Cardiac muscle cell (in vitro differentiated cells and primary cell): ENCODE measurements at regions not wholly inside any gene's neighbourhood (a gene's known extent, or its start where the extent isn't known, plus 50 kb on each side); places are given as distances from the start of the nearest gene placed in this dataset.

Experiments
- DNase-seq, 2 donors: peaks; one replicate each; pipeline versions ENCODE4 v3.0.0 to v3.0.0-alpha.2; 2010 to 2017; ENCODE audit warnings: low read depth in 1 of 2, low spot score in 1 of 2
- H3K27ac ChIP-seq: fragments of 200-600 bp; sonication (generic); 2 replicates; pipeline ENCODE4 v1.5.1; 2016
- H3K27me3 ChIP-seq: fragments of 200-600 bp; sonication (generic); 2 replicates; pipeline ENCODE4 v1.6.0; 2016; ENCODE audit warnings: control low read depth
- H3K36me3 ChIP-seq: fragments of 200-600 bp; sonication (generic); 2 replicates; pipeline ENCODE4 v1.5.1; 2016; ENCODE audit warnings: control low read depth
- H3K4me1 ChIP-seq: fragments of 200-600 bp; sonication (generic); 2 replicates; pipeline ENCODE4 v1.8.1; 2017; ENCODE audit warnings: low read depth, mild to moderate bottlenecking, mixed run types
- H3K4me3 ChIP-seq: fragments of 200-600 bp; sonication (generic); 2 replicates; pipeline ENCODE4 v1.5.1; 2016; ENCODE audit warnings: mild to moderate bottlenecking
- H3K9me3 ChIP-seq: fragments of 200-600 bp; sonication (generic); 2 replicates; pipeline ENCODE4 v1.5.1; 2017; ENCODE audit warnings: low read depth, mild to moderate bottlenecking, control low read depth
- TF ChIP-seq, protein P1 (sequence below): IDR thresholded peaks from 2 replicates; pipeline ENCODE4 v1.5.1; 2012; ENCODE audit warnings: low read depth, mild to moderate bottlenecking, low read length

DNA sequence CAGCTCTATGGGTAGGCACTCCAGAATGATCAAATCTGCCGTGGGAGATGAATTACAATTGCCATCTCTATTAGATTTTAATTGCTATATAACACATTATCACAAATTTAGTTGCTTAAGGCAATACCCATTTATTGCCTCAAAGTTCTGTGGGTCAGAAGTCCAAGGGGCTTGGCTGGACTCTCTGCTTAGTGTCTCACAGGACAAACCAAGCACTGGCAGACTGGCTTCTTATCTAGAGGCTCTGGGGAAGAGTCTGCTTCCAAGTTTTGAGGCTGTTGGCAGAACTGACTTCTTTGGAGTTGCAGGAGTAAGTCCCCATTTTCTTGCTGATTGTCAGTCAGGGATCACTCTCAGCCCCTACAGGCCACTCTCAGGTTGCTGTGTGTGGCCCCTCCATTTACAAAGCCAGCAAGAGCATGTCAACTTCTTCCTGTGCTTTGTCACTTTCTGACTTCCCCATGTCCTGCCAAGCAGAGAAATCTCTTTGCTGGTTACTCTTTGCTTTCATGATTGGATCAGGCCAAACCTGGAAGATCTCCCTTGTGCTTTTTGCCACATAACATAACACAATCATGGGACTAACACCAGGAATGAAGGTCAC, 93.5 kb upstream of the PRICKLE2 start:
- no peak overlapping the region for H3K4me3 ChIP-seq
- H3K27ac ChIP-seq, result no peak overlapping the region
- no peak for DNase-seq
- H3K9me3 ChIP-seq, result no peaks in the 10 kb centered on the region
- H3K27me3 ChIP-seq, result no peaks in the 10 kb centered on the region
- TF ChIP-seq, protein P1, sequence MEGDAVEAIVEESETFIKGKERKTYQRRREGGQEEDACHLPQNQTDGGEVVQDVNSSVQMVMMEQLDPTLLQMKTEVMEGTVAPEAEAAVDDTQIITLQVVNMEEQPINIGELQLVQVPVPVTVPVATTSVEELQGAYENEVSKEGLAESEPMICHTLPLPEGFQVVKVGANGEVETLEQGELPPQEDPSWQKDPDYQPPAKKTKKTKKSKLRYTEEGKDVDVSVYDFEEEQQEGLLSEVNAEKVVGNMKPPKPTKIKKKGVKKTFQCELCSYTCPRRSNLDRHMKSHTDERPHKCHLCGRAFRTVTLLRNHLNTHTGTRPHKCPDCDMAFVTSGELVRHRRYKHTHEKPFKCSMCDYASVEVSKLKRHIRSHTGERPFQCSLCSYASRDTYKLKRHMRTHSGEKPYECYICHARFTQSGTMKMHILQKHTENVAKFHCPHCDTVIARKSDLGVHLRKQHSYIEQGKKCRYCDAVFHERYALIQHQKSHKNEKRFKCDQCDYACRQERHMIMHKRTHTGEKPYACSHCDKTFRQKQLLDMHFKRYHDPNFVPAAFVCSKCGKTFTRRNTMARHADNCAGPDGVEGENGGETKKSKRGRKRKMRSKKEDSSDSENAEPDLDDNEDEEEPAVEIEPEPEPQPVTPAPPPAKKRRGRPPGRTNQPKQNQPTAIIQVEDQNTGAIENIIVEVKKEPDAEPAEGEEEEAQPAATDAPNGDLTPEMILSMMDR, result no peak
- peaks cover 4% of the 10 kb centered on the region for H3K4me1 ChIP-seq
- no peaks in the 10 kb centered on the region for H3K36me3 ChIP-seq

- Histone ChIP-seq H3K4me1 (peaks cover 4% of the 10 kb centered on the region), H3K27me3 (no peaks in the 10 kb centered on the region), H3K36me3 (no peaks in the 10 kb centered on the region), H3K9me3 (no peaks in the 10 kb centered on the region), H3K27ac (no peak overlapping the region), H3K4me3 (no peak overlapping the region)
- TF ChIP-seq, protein P1, result no peak
- peak in 1 of 2 donors; percentile 41 for DNase-seq
Measured at GRCh38 chr3:64318001-64318400, 92.7 kb upstream of the PRICKLE2 start.

DNA sequence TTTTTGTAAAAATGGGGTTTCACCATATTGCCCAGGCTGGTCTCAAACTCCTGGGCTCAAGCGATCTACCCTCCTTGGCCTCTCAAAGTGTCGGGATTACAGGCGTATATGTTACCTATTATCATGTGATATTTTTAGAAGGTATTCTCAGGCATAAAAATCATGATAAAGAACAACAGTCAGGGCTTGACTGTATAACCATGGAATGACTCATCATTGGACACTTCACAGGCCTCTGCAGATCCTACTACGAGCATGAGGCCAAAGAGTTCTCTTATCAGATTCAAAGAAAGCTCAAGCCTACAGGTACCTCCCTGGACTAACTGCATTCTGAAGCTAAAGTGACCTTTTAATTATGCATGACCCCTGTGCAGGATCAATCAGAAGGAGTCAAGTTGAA, 91.7 kb upstream of the PRICKLE2 start:
- Histone ChIP-seq H3K27me3 (no peaks in the 10 kb centered on the region), H3K4me3 (no peak overlapping the region), H3K4me1 (peaks cover 2% of the 10 kb centered on the region), H3K36me3 (no peaks in the 10 kb centered on the region), H3K27ac (no peak overlapping the region), H3K9me3 (no peaks in the 10 kb centered on the region)
- TF ChIP-seq, protein P1, result no peak
- DNase-seq, result no peak

- Histone ChIP-seq H3K27me3 (no peaks in the 10 kb centered on the region), H3K27ac (no peak overlapping the region)
- TF ChIP-seq, protein P1, result no peak
Measured at GRCh38 chr3:64311424-64312061, 86.3 kb upstream of the PRICKLE2 start.

GRCh38 chr3:64308931-64309330, 83.7 kb upstream of the PRICKLE2 start:
- Histone ChIP-seq H3K36me3 (no peaks in the 10 kb centered on the region), H3K4me3 (no peak overlapping the region), H3K4me1 (no peaks in the 10 kb centered on the region), H3K27me3 (no peaks in the 10 kb centered on the region), H3K9me3 (no peaks in the 10 kb centered on the region), H3K27ac (no peak overlapping the region)
- no peak for DNase-seq
- TF ChIP-seq, protein P1, result no peak

More at GRCh38 chr3:64311424-64312061, 86.3 kb upstream of the PRICKLE2 start:
- DNase-seq, result no peak
- H3K9me3 ChIP-seq, result no peaks in the 10 kb centered on the region
- H3K4me1 ChIP-seq, result no peaks in the 10 kb centered on the region
- H3K4me3 ChIP-seq, result no peak overlapping the region
- no peaks in the 10 kb centered on the region for H3K36me3 ChIP-seq
